GM19395 (cell line): ENCODE measurements at regions not wholly inside any gene's neighbourhood (a gene's known extent, or its start where the extent isn't known, plus 50 kb on each side); places are given as distances from the start of the nearest gene placed in this dataset.
"Not testable (repeated sequence)": the region's sequence is repeated elsewhere in the genome, so short reads cannot be mapped to it uniquely, and the experiment has no call there.

Experiments used
- ATAC-seq: cut with Tn5 transposase; IDR thresholded peaks from one replicate; pipeline ENCODE4 v1.9.1; 2021; ENCODE audit warnings: mild to moderate bottlenecking, moderate library complexity; ENCODE audit not compliant: unreplicated experiment

GRCh38 chr14:37889087-37889486 is 293.7 kb downstream of the TTC6 start:
- ATAC-seq = no peak

- ATAC-seq = no peak
Observed at GRCh38 chr14:37890095-37890494, 294.7 kb downstream of the TTC6 start.

- ATAC-seq = not testable (repeated sequence)
Observed at GRCh38 chr14:37891500-37891899, 296.1 kb downstream of the TTC6 start.

- no peak for ATAC-seq
Observed at GRCh38 chr14:37894463-37894862, 299.0 kb downstream of the TTC6 start.

GRCh38 chr14:37899365-37899764 is 303.9 kb downstream of the TTC6 start:
- ATAC-seq = no peak

GRCh38 chr14:37900561-37900960 is 305.1 kb downstream of the TTC6 start:
- no peak for ATAC-seq

GRCh38 chr14:37901978-37902377 is 305.7 kb upstream of the SSTR1 start:
- ATAC-seq = no peak

GRCh38 chr14:37903343-37904191 is 304.1 kb upstream of the SSTR1 start:
- ATAC-seq = no peak

GRCh38 chr14:37924622-37925021 is 283.1 kb upstream of the SSTR1 start:
- ATAC-seq = no peak

GRCh38 chr14:37932008-37932407 is 275.7 kb upstream of the SSTR1 start:
- no peak for ATAC-seq

- ATAC-seq = no peak
Observed at GRCh38 chr14:37932481-37932880, 275.2 kb upstream of the SSTR1 start.

- no peak for ATAC-seq
Observed at GRCh38 chr14:37936971-37937370, 270.7 kb upstream of the SSTR1 start.

GRCh38 chr14:37939442-37940028 is 268.2 kb upstream of the SSTR1 start:
- ATAC-seq = no peak

- no peak for ATAC-seq
Observed at GRCh38 chr14:37945959-37946358, 261.7 kb upstream of the SSTR1 start.

GRCh38 chr14:37946819-37947218 is 260.9 kb upstream of the SSTR1 start:
- ATAC-seq = no peak

GRCh38 chr14:37948266-37948665 is 259.4 kb upstream of the SSTR1 start:
- no peak for ATAC-seq

GRCh38 chr14:37968664-37969240 is 239.0 kb upstream of the SSTR1 start:
- ATAC-seq = no peak

- ATAC-seq = no peak
Observed at GRCh38 chr14:37969511-37969979, 238.2 kb upstream of the SSTR1 start.

- no peak for ATAC-seq
Observed at GRCh38 chr14:37970696-37971095, 237.0 kb upstream of the SSTR1 start.

- ATAC-seq = no peak
Observed at GRCh38 chr14:37972941-37973887, 234.5 kb upstream of the SSTR1 start.

- no peak for ATAC-seq
Observed at GRCh38 chr14:37974421-37974820, 233.3 kb upstream of the SSTR1 start.
